Mesodermal cell (in vitro differentiated cells): ENCODE measurements at regions not wholly inside any gene's neighbourhood (a gene's known extent, or its start where the extent isn't known, plus 50 kb on each side); places are given as distances from the start of the nearest gene placed in this dataset.

ENCODE experiments used
- H3K27ac ChIP-seq: 2 replicates; pipeline ENCODE4 v1.7.0; 2013; ENCODE audit warnings: mild to moderate bottlenecking, low read depth, low read length, moderate library complexity; ENCODE audit not compliant: severe bottlenecking
- H3K36me3 ChIP-seq: 2 replicates; pipeline ENCODE4 v1.7.1; 2013; ENCODE audit warnings: mild to moderate bottlenecking, low read length, moderate library complexity; ENCODE audit not compliant: control insufficient read depth, insufficient read depth
- H3K4me1 ChIP-seq: one replicate; pipeline ENCODE4 v1.7.1; 2013; ENCODE audit warnings: mild to moderate bottlenecking, low read length; ENCODE audit not compliant: insufficient read depth, control insufficient read depth, poor library complexity, severe bottlenecking
- H3K4me3 ChIP-seq: 2 replicates; pipeline ENCODE4 v1.7.0; 2013; ENCODE audit warnings: low read length, control low read depth, mild to moderate bottlenecking; ENCODE audit not compliant: insufficient read depth, poor library complexity, severe bottlenecking; ENCODE audit errors: extremely low read depth
- H3K9me3 ChIP-seq: 2 replicates; pipeline ENCODE4 v1.7.1; 2013; ENCODE audit warnings: mild to moderate bottlenecking, low read length, moderate library complexity; ENCODE audit not compliant: control insufficient read depth
- WGBS, 2 experiments: methylation state at CpG; one replicate each; pipeline ENCODE4 v1.1.5; 2013; ENCODE audit warnings: missing lambda C conversion rate in 2 of 2; ENCODE audit not compliant: insufficient coverage in 2 of 2; 5-methylcytosine and 5-hydroxymethylcytosine counted together

DNA sequence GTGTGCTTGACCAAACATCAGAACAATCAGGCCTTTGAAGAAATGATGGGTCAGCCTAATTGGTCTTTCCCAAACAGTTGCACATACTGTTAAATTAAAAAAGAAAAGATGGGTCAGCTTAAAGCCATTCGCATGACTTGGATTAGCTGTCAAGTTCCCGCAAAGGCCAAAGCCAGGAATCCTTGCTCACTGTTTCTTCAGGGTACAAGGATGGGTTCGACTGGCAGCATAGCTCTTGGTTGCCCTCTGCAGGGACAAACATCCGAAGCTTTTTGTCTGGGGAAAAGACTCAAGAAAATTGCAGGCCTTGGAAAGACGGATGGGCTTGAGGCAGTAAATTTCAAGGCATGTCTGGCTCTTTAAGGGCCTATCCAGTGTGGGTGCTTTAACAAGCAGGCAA, 168.0 kb downstream of the HDGFL1 start:
- H3K36me3 ChIP-seq = no peaks in the 10 kb centered on the region
- H3K4me3 ChIP-seq = no peak overlapping the region
- no peak overlapping the region for H3K27ac ChIP-seq
- 41 to 42% methylated on average over 5 of the region's 5 CpGs for WGBS, 2 experiments
- H3K4me1 ChIP-seq = no peaks in the 10 kb centered on the region
- H3K9me3 ChIP-seq = no peaks in the 10 kb centered on the region

DNA sequence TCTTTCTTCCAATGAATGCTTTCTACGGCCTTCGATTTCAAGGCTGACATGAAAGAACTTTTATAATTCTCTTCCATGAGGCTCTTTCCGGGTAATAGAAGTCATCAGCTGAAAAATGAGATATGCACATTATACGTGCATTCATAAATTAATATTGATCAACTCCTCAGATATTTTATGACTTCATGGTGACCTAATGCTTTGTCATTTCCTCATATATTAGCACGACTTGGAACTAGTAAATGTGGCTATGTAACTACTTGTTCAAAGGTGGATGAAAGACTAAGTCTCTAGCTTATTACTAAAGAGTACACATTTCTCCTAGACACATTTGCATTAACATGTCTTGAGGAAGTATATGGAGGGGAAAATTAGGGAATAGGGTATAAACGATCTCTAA, 168.8 kb downstream of the HDGFL1 start:
- no peak overlapping the region for H3K4me3 ChIP-seq
- no peaks in the 10 kb centered on the region for H3K9me3 ChIP-seq
- no peaks in the 10 kb centered on the region for H3K4me1 ChIP-seq
- H3K27ac ChIP-seq = no peak overlapping the region
- WGBS, 2 experiments = 89 to 100% methylated on average over 2 of the region's 6 CpGs
- no peaks in the 10 kb centered on the region for H3K36me3 ChIP-seq

DNA sequence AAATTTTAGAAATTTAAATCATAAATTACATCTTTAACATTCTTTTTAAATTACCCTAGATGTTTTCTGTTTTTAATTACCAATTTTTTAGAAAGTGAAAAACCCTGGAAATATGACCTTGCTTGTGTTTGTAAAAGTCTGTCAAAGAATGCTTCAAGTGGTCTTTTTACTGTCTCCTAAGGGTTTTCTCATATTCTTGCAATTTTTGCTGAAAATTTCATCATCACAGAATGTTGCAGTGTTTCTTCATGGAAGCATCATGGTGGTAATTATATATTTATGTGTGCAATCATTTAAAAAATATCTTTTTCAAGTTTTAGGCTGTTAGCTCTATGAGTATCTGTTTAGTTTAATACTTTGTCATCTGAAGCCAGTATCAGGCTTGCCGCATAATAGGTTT, 178.2 kb downstream of the HDGFL1 start:
- 20% methylated on average over 1 of the region's 1 CpG; no CpG with 5 or more reads in 1 of the 2 experiments for whole genome bisulfite sequencing, 2 experiments
- no peaks in the 10 kb centered on the region for H3K4me1 ChIP-seq
- no peak overlapping the region for H3K27ac ChIP-seq
- H3K4me3 ChIP-seq = no peak overlapping the region
- no peaks in the 10 kb centered on the region for H3K9me3 ChIP-seq
- H3K36me3 ChIP-seq = no peaks in the 10 kb centered on the region

DNA sequence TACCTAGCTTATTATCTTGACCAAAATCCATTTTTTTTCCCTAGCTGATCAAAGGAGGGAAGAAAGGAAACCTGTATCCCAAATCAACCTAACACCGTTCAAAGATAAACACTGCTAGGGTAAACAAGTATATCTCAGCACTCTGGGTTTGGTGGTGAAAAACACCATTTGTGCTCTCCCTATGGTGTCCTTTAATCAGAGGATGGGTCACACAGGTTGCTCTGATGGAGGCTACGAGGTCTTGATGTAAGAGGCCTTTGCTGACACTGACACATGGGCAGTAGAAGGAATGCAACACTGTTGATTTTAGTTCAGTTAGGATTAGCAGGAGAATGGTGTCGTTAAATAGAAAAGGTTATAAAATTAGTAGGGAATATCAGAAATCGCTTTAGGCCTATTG, 179.3 kb downstream of the HDGFL1 start:
- 70 to 77% methylated on average over 1 to 3 of the region's 4 CpGs for WGBS, 2 experiments

DNA sequence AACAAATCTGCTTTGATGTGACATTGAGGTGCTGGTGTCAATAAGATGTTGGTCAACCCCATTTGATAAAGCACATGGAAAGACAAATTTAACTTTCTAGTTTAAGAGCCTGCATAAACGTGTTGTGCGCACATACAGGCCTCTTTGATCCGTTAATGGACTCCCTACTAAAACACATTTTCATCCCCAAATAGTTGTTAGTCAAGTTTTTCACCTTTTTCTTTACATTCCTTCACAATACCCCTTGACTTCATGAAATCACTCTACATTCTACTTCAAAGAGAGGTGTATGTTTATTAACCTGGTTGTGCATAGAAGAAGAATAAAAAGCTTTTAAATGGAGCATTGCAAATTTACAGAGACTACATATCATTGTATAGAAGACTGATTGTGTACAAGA, 180.3 kb downstream of the HDGFL1 start:
- H3K4me3 ChIP-seq = no peak overlapping the region
- no peak overlapping the region for H3K27ac ChIP-seq
- H3K9me3 ChIP-seq = no peaks in the 10 kb centered on the region
- H3K4me1 ChIP-seq = no peaks in the 10 kb centered on the region
- no peaks in the 10 kb centered on the region for H3K36me3 ChIP-seq
- WGBS, 2 experiments = 90 to 94% methylated on average over 3 of the region's 3 CpGs

More for the DNA sequence above, 179.3 kb downstream of the HDGFL1 start:
- Histone ChIP-seq H3K27ac (no peak overlapping the region), H3K9me3 (no peaks in the 10 kb centered on the region), H3K36me3 (no peaks in the 10 kb centered on the region), H3K4me3 (no peak overlapping the region), H3K4me1 (no peaks in the 10 kb centered on the region)

DNA sequence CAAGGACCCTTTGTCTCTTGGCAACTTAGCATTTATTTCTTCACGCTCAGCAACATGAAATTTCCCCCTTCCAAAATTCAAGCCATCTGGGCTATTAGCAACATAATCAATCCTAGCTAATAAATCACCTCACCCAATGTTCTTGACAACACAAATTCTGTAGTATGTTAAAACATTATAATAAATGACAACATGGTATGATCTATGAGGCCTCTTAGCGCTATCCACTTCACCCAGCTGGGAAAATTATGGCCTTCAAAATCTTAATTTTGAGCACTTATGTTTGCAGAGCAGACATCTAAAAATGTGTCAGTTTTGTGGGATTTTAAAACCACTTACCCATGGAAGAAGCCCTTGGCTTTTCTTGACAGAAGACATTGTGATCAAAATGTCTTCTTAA, 181.9 kb downstream of the HDGFL1 start:
- Histone ChIP-seq H3K36me3 (no peaks in the 10 kb centered on the region), H3K9me3 (no peaks in the 10 kb centered on the region), H3K4me1 (no peaks in the 10 kb centered on the region), H3K27ac (no peak overlapping the region), H3K4me3 (no peak overlapping the region)
- WGBS, 2 experiments = 100% methylated on average over 1 of the region's 2 CpGs; no CpG with 5 or more reads in 1 of the 2 experiments

DNA sequence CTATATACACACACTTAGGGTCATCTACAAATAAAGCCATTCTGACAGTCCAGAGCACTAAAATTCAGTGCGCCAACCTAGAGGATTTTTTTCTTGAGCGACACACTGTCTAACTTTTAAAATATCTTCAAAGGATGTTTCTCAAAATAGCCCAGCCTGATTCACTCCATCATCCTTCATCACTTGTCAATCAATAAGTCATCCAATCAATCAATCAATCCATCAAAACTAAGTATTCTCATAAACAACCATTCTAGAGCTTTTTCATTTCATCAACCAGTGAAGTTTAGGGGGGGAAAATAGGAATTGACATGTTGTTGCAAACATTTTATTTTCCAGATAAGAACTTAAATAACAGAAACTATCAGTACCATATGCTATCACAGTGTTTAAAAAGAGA, 183.2 kb downstream of the HDGFL1 start:
- Histone ChIP-seq H3K4me1 (no peaks in the 10 kb centered on the region), H3K27ac (no peak overlapping the region), H3K4me3 (no peak overlapping the region), H3K36me3 (no peaks in the 10 kb centered on the region), H3K9me3 (no peaks in the 10 kb centered on the region)
- 91 to 94% methylated on average over 2 of the region's 2 CpGs for WGBS, 2 experiments

DNA sequence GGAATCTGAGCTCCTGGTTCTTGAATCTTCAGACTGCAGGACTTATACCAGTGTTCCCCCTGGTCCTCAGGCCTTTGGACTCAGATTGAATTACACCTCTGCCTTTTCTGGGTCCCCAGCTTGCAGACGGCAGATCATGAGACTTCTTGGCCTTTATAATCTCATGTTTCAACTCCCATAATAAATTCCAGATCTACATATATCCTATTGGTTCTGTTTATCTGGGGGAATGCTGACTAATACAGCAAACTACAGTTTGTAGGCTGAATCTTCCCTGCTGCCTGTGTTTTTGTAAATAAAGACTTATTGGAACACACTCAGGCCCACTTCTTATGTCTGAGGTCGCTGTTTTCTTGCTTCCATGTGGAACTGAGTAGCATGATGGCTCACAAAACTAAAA, 184.7 kb downstream of the HDGFL1 start:
- 88% methylated on average over 1 of the region's 2 CpGs; no CpG with 5 or more reads in 1 of the 2 experiments for WGBS, 2 experiments
- H3K4me3 ChIP-seq = no peak overlapping the region
- no peaks in the 10 kb centered on the region for H3K9me3 ChIP-seq
- H3K4me1 ChIP-seq = no peaks in the 10 kb centered on the region
- H3K36me3 ChIP-seq = no peaks in the 10 kb centered on the region
- no peak overlapping the region for H3K27ac ChIP-seq

DNA sequence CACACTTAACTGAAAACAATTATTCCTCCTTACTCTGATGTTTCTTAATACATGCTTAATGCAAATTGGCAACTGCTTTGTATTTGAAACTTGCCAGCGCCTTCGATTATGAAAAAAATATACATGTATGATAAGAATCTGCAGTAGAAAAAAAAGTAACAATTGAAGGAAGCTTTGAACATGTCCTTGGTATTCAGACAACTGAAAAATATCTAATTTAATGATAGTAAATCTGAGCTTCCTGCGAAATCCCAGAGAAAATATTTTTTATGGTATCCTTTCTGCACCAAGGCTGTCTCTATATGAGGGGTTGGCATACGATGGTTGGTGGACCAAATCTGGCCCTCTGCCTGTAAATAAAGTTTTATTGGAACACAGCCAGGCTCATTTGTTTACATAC, 186.2 kb downstream of the HDGFL1 start:
- no peak overlapping the region for H3K4me3 ChIP-seq
- no peaks in the 10 kb centered on the region for H3K4me1 ChIP-seq
- H3K27ac ChIP-seq = no peak overlapping the region
- H3K36me3 ChIP-seq = no peaks in the 10 kb centered on the region
- 96% methylated on average over 3 of the region's 4 CpGs; no CpG with 5 or more reads in 1 of the 2 experiments for WGBS, 2 experiments
- no peaks in the 10 kb centered on the region for H3K9me3 ChIP-seq

DNA sequence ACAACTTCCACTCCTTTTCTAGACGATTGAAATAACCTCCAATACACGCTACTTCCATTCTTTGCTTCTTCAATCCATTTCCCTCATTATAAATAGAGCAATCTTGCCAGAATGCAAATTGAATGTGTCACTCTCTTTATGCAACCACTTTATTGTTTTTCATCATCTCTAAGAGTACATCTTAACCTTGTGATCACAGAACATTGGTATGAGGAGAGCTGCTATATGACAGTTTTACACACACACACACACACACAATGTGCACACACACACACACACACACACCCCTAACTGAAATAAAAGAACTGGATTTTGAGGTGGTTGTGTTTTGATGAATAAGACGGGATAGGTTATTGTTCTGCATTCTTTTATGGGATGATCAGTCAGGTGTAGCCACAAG, 187.0 kb downstream of the HDGFL1 start:
- Histone ChIP-seq H3K36me3 (no peaks in the 10 kb centered on the region), H3K9me3 (no peaks in the 10 kb centered on the region), H3K4me1 (no peaks in the 10 kb centered on the region), H3K4me3 (no peak overlapping the region), H3K27ac (no peak overlapping the region)
- WGBS, 2 experiments = 96 to 98% methylated on average over 2 to 3 of the region's 3 CpGs

DNA sequence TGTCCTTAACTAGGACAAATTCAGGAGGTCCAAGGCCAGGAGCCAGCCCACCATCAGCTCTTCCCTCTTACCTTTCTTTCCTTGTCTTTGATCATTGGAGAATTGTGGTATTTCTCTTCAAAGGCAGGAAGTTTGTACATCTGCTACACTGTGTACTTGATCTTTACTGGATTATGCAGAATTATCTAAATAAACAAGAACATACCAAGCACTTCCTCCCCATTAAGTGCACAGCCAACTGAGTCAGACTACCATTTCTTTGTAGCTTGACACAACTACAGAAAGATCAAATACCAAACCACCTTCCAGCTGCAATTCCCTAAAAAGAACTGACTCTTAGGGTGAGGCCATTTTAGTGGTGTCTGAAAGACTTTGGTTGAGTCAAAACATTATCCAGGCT, 195.1 kb downstream of the HDGFL1 start:
- Histone ChIP-seq H3K4me3 (no peak overlapping the region), H3K27ac (no peak overlapping the region), H3K36me3 (no peaks in the 10 kb centered on the region), H3K9me3 (no peaks in the 10 kb centered on the region), H3K4me1 (peaks cover 11% of the 10 kb centered on the region)
